HCT116 (cell line): ENCODE measurements at regions not wholly inside any gene's neighbourhood (a gene's known extent, or its start where the extent isn't known, plus 50 kb on each side); places are given as distances from the start of the nearest gene placed in this dataset.

Source experiments
- ATAC-seq: fragments of 200-7000 bp; cut with Tn5 transposase; 2 replicates; pipeline ENCODE4 v1.9.1; 2020; ENCODE audit warnings: mild to moderate bottlenecking, moderate library complexity
- BruUV-seq: library from RNA; stranded (reverse); fragments of 400-500 nt; replicated peaks from 2 replicates; lab custom pipeline; 2021; lab: Mats Ljungman, UMichigan
- CTCF ChIA-PET: fragments of 300-600 bp; sonication (Branson Sonifier 250); formaldehyde crosslinking; loops from one replicate; lab custom pipeline; 2021; ENCODE audit warnings: antibody characterized with exemption; lab: Charles Lee
- POLR2A ChIA-PET: fragments of 300-600, 350-600 bp; sonication (Branson Sonifier 250); formaldehyde crosslinking; loops from one replicate; lab custom pipeline; 2021; ENCODE audit warnings: antibody characterized with exemption; lab: Charles Lee
- RAD21 ChIA-PET, 2 experiments: fragments of 300-600 bp; sonication (Branson Sonifier 250); formaldehyde crosslinking; loops; one replicate each; lab custom pipeline; 2023; ENCODE audit warnings: low total read pairs in 2 of 2; ENCODE audit not compliant: uncharacterized antibody in 2 of 2, unreplicated experiment in 2 of 2, low non-redundant PET in 1 of 2; lab: Charles Lee
- DNase-seq: peaks from one replicate; pipeline ENCODE4 v3.0.0-alpha.2; 2010; ENCODE audit warnings: low read depth, low spot score
- H2AFZ ChIP-seq: fragments of 200-600 bp; shearing (Covaris generic), sonication (generic); 2 replicates; pipeline ENCODE4 v1.6.1; 2017; ENCODE audit warnings: low read depth, mixed run types, mixed read lengths, antibody characterized with exemption, low read length; ENCODE audit not compliant: poor library complexity, severe bottlenecking
- H3K27ac ChIP-seq: 2 replicates; pipeline ENCODE4 v1.5.1; 2012; ENCODE audit warnings: low read depth, low read length
- H3K27me3 ChIP-seq: fragments of 200-600 bp; sonication (generic); 2 replicates; pipeline ENCODE4 v1.6.1; 2016; ENCODE audit warnings: mixed run types, low read length, mixed read lengths; ENCODE audit not compliant: insufficient read depth
- H3K36me3 ChIP-seq, 2 experiments: fragments of 200-500 bp in 1 of 2; fragments of 200-600 bp in 1 of 2; sonication (Bioruptor generic) in 1 of 2; sonication (generic) in 1 of 2; 2 replicates each; pipeline versions ENCODE4 v1.5.1 to v1.6.1; 2014 to 2016; ENCODE audit warnings: low read length in 2 of 2, inconsistent platforms in 1 of 2, mixed read lengths in 1 of 2, mixed run types in 1 of 2; ENCODE audit not compliant: insufficient read depth in 2 of 2, control insufficient read depth in 1 of 2
- H3K4me1 ChIP-seq, 2 experiments: fragments of 200-600 bp in 1 of 2; sonication (generic) in 1 of 2; 2 replicates each; pipeline versions ENCODE4 v1.5.1 to v1.6.1; 2012 to 2017; ENCODE audit warnings: low read length in 2 of 2, inconsistent platforms in 1 of 2, mild to moderate bottlenecking in 1 of 2, mixed read lengths in 1 of 2, mixed run types in 1 of 2, moderate library complexity in 1 of 2; ENCODE audit not compliant: insufficient read depth in 2 of 2, control insufficient read depth in 1 of 2
- H3K4me2 ChIP-seq: fragments of 200-600 bp; sonication (generic); 2 replicates; pipeline ENCODE4 v1.6.1; 2017; ENCODE audit warnings: mixed run types, low read length, mixed read lengths
- H3K4me3 ChIP-seq, 2 experiments: fragments of 200-600 bp in 1 of 2; sonication (generic) in 1 of 2; replicated peaks in 1 of 2; 2 replicates each; pipeline ENCODE4 v1.5.1; 2011 to 2016; ENCODE audit warnings: low read length in 2 of 2, control low read depth in 1 of 2, low read depth in 1 of 2, mild to moderate bottlenecking in 1 of 2, mixed read lengths in 1 of 2, mixed run types in 1 of 2
- H3K79me2 ChIP-seq: fragments of 200-600 bp; sonication (generic); 2 replicates; pipeline ENCODE4 v1.6.1; 2017; ENCODE audit warnings: mild to moderate bottlenecking, mixed run types, low read length, moderate library complexity, mixed read lengths; ENCODE audit not compliant: insufficient read depth
- H3K9ac ChIP-seq: fragments of 200-600 bp; sonication (generic); 2 replicates; pipeline ENCODE4 v1.6.1; 2016; ENCODE audit warnings: low read length, mixed read lengths
- H3K9me2 ChIP-seq: fragments of 200-600 bp; sonication (generic), shearing (Covaris generic); 2 replicates; pipeline ENCODE4 v1.6.1; 2017; ENCODE audit warnings: mixed run types, mild to moderate bottlenecking, moderate library complexity; ENCODE audit not compliant: insufficient read depth
- H3K9me3 ChIP-seq, 2 experiments: fragments of 200-500 bp in 1 of 2; fragments of 200-600 bp in 1 of 2; sonication (Bioruptor generic) in 1 of 2; sonication (generic) in 1 of 2; 2 replicates each; pipeline ENCODE4 v1.6.1; 2014 to 2017; ENCODE audit warnings: low read length in 2 of 2, mixed read lengths in 2 of 2, inconsistent platforms in 1 of 2, low read depth in 1 of 2, mild to moderate bottlenecking in 1 of 2, mixed run types in 1 of 2, moderate library complexity in 1 of 2; ENCODE audit not compliant: control insufficient read depth in 1 of 2, insufficient read depth in 1 of 2
- H4K20me1 ChIP-seq: fragments of 200-600 bp; sonication (generic), shearing (Covaris generic); 2 replicates; pipeline ENCODE4 v1.6.1; 2017; ENCODE audit warnings: mixed run types, mild to moderate bottlenecking, moderate library complexity; ENCODE audit not compliant: insufficient read depth
- EGR1 ChIP-seq: IDR thresholded peaks from 2 replicates; pipeline ENCODE4 v1.6.1; 2012; ENCODE audit warnings: low read depth
- EZH2 ChIP-seq: fragments of 200-600 bp; sonication (generic); IDR thresholded peaks from 2 replicates; pipeline ENCODE4 v1.6.1; 2017; ENCODE audit warnings: antibody characterized with exemption, mixed run types
- EZH2phosphoT487 ChIP-seq: fragments of 200-600 bp; IDR thresholded peaks from 2 replicates; pipeline ENCODE4 v1.6.1; 2018; ENCODE audit warnings: antibody characterized with exemption, borderline replicate concordance
- FOSL1 ChIP-seq: IDR thresholded peaks from 2 replicates; pipeline ENCODE4 v1.6.1; 2012; ENCODE audit warnings: low read depth
- POLR2A ChIP-seq: IDR thresholded peaks from 2 replicates; pipeline ENCODE4 v1.7.0; 2011; ENCODE audit warnings: borderline replicate concordance; ENCODE audit not compliant: insufficient read depth, insufficient read length; ENCODE audit errors: extremely low read depth
- REST ChIP-seq: IDR thresholded peaks from 2 replicates; pipeline ENCODE4 v1.6.1; 2012; ENCODE audit warnings: low read depth
- SIN3A ChIP-seq: IDR thresholded peaks from 2 replicates; pipeline ENCODE4 v1.6.1; 2012; ENCODE audit warnings: low read depth
- SP1 ChIP-seq: IDR thresholded peaks from 2 replicates; pipeline ENCODE4 v1.6.1; 2012; ENCODE audit warnings: low read depth
- SRF ChIP-seq: IDR thresholded peaks from 2 replicates; pipeline ENCODE4 v1.6.1; 2012; ENCODE audit warnings: low read depth
- ZBTB33 ChIP-seq: IDR thresholded peaks from 2 replicates; pipeline ENCODE4 v1.6.1; 2011; ENCODE audit warnings: mild to moderate bottlenecking, low read length, moderate library complexity; ENCODE audit not compliant: insufficient replicate concordance; ENCODE audit errors: extremely low read depth
- intact Hi-C: fragments of 100-400 bp; cut with micrococcal nuclease; formaldehyde crosslinking; loops from 2 replicates; pipeline ENCODE4 v1.10.0; 2022

- no peaks in the 10 kb centered on the region for H3K79me2 ChIP-seq
- ATAC-seq (no peak), DNase-seq (no peak)
- H3K4me1 ChIP-seq: no peaks in the 10 kb centered on the region
- BruUV-seq: no TSS peak
- ChIA-PET POLR2A (no interaction called here), CTCF (no interaction called here), RAD21 (no interaction called here)
- no peak for TF ChIP-seq REST
- no peak for TF ChIP-seq EGR1
- no peaks in the 10 kb centered on the region for H3K36me3 ChIP-seq
- H4K20me1 ChIP-seq: no peaks in the 10 kb centered on the region
- intact Hi-C loops: no loop called here
- no peak overlapping the region for H3K4me2 ChIP-seq
- H2AFZ ChIP-seq: no peak overlapping the region
- no peaks in the 10 kb centered on the region for H3K9me3 ChIP-seq
- H3K27me3 ChIP-seq: peaks cover 75% of the 10 kb centered on the region
- no peak overlapping the region for H3K27ac ChIP-seq
- H3K4me3 ChIP-seq: no peak overlapping the region
- H3K9ac ChIP-seq: no peak overlapping the region
- no peaks in the 10 kb centered on the region for H3K9me2 ChIP-seq
Observed at GRCh38 chr12:67078957-67079356, 190.2 kb upstream of the CAND1 start.

- H3K9me3 ChIP-seq: no peaks in the 10 kb centered on the region
- no peaks in the 10 kb centered on the region for H3K79me2 ChIP-seq
- CTCF ChIA-PET: no interaction called here
- RAD21 ChIA-PET: no interaction called here
- H3K9ac ChIP-seq: no peak overlapping the region
- TF ChIP-seq SRF (no peak), SIN3A (no peak), SP1 (no peak), POLR2A (no peak), ZBTB33 (no peak), REST (no peak), EZH2 (no peak), FOSL1 (no peak), EZH2phosphoT487 (no peak)
- no peaks in the 10 kb centered on the region for H3K36me3 ChIP-seq
- DNase-seq (no peak), ATAC-seq (no peak)
- no peaks in the 10 kb centered on the region for H3K4me1 ChIP-seq
- no peak overlapping the region for H3K4me3 ChIP-seq
- H3K27me3 ChIP-seq: peaks cover 71% of the 10 kb centered on the region
- BruUV-seq: no TSS peak
- POLR2A ChIA-PET: no interaction called here
- no peaks in the 10 kb centered on the region for H4K20me1 ChIP-seq
- intact Hi-C loops: no loop called here
- H3K9me2 ChIP-seq: no peaks in the 10 kb centered on the region
- H3K4me2 ChIP-seq: no peak overlapping the region
- H2AFZ ChIP-seq: no peak overlapping the region
- H3K27ac ChIP-seq: no peak overlapping the region
Observed at GRCh38 chr12:67080637-67081036, 188.5 kb upstream of the CAND1 start.
